Astrocyte of the spinal cord (primary cell): ENCODE measurements at regions not wholly inside any gene's neighbourhood (a gene's known extent, or its start where the extent isn't known, plus 50 kb on each side); places are given as distances from the start of the nearest gene placed in this dataset.

ENCODE experiments used
- DNase-seq: peaks from one replicate; pipeline ENCODE4 v3.0.0; 2011; ENCODE audit warnings: low read depth, low spot score
- H3K4me3 ChIP-seq: 2 replicates; pipeline ENCODE4 v1.5.1; 2011; ENCODE audit warnings: low read depth, mild to moderate bottlenecking, low read length, moderate library complexity
- in situ Hi-C: cut with HindIII; loops from 2 replicates; pipeline ENCODE4 v1.10.0; 2017; ENCODE audit warnings: low sequenced_read_pairs
- TF ChIP-seq, protein P1 (sequence below): IDR thresholded peaks from 2 replicates; pipeline ENCODE4 v1.5.1; 2012; ENCODE audit warnings: low read depth, mild to moderate bottlenecking, low read length, inconsistent platforms

GRCh38 chr12:123032736-123033391 lies 52.4 kb downstream of the ARL6IP4 start:
- TF ChIP-seq, protein P1, sequence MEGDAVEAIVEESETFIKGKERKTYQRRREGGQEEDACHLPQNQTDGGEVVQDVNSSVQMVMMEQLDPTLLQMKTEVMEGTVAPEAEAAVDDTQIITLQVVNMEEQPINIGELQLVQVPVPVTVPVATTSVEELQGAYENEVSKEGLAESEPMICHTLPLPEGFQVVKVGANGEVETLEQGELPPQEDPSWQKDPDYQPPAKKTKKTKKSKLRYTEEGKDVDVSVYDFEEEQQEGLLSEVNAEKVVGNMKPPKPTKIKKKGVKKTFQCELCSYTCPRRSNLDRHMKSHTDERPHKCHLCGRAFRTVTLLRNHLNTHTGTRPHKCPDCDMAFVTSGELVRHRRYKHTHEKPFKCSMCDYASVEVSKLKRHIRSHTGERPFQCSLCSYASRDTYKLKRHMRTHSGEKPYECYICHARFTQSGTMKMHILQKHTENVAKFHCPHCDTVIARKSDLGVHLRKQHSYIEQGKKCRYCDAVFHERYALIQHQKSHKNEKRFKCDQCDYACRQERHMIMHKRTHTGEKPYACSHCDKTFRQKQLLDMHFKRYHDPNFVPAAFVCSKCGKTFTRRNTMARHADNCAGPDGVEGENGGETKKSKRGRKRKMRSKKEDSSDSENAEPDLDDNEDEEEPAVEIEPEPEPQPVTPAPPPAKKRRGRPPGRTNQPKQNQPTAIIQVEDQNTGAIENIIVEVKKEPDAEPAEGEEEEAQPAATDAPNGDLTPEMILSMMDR, result no peak
- in situ Hi-C loops, result no loop called here
- no peak for DNase-seq
- no peak overlapping the region for H3K4me3 ChIP-seq
